Right cardiac atrium (tissue), 5 donors: ENCODE measurements at regions not wholly inside any gene's neighbourhood (a gene's known extent, or its start where the extent isn't known, plus 50 kb on each side); places are given as distances from the start of the nearest gene placed in this dataset.

Experiments used
- ATAC-seq, 2 donors: fragments of 200-7000 bp; cut with Tn5 transposase; one replicate each; pipeline versions ENCODE4 v1.8.0 to v1.9.1; 2020; ENCODE audit warnings: moderate library complexity in 2 of 2, mild to moderate bottlenecking in 1 of 2
- DNase-seq, 3 donors: peaks; one replicate each; pipeline ENCODE4 v3.0.0-alpha.2; 2020
- H3K27ac ChIP-seq: one replicate; pipeline ENCODE4 v1.5.1; 2013; ENCODE audit warnings: mild to moderate bottlenecking, low read length, control low read depth, moderate library complexity
- H3K27me3 ChIP-seq: one replicate; pipeline ENCODE4 v1.6.1; 2013; ENCODE audit not compliant: control insufficient read depth, insufficient read depth
- H3K4me1 ChIP-seq: one replicate; pipeline ENCODE4 v1.6.1; 2013; ENCODE audit warnings: low read length; ENCODE audit not compliant: control insufficient read depth, insufficient read depth
- H3K4me3 ChIP-seq: one replicate; pipeline ENCODE4 v1.5.1; 2013; ENCODE audit warnings: low read length, control low read depth
- H3K9me3 ChIP-seq: one replicate; pipeline ENCODE4 v1.6.1; 2013; ENCODE audit warnings: low read length; ENCODE audit not compliant: control insufficient read depth
- WGBS: extraction: QIAGEN DNeasy Blood & Tissue Kit; methylation state at CpG from one replicate; pipeline ENCODE4 v1.1.7; 2013; 5-methylcytosine and 5-hydroxymethylcytosine counted together
- intact Hi-C, 4 donors: fragments of 100-400 bp; cut with DNase I; formaldehyde crosslinking; loops; one replicate each; pipeline versions ENCODE4 v1.11.0 to v1.14.0; 2022 to 2023
- donor health status: healthy with polysubstance abuse.
- donor health status: DM: no; HTN: yes; CAD: no.
- donor health status: DM: no; HTN: no; CAD: no.
- donor health status: DM: no; HTN: yes; CAD: no; lungs with severe emphysema.
- donor health status: DM: yes; HTN: yes; CAD: no.

- Histone ChIP-seq H3K9me3 (peaks cover 2% of the 10 kb centered on the region), H3K4me1 (no peaks in the 10 kb centered on the region), H3K27ac (no peak overlapping the region), H3K4me3 (no peak overlapping the region), H3K27me3 (no peaks in the 10 kb centered on the region)
- ATAC-seq (no peak), DNase-seq (no peak)
- intact Hi-C loops: no loop called here
- WGBS: 62% methylated on average over 5 of the region's 5 CpGs
Observed at GRCh38 chr1:30314591-30314990, 408.8 kb downstream of the MATN1 start.

- DNase-seq: no peak
- Histone ChIP-seq H3K27ac (no peak overlapping the region), H3K4me3 (no peak overlapping the region), H3K27me3 (no peaks in the 10 kb centered on the region), H3K4me1 (no peaks in the 10 kb centered on the region), H3K9me3 (peaks cover 2% of the 10 kb centered on the region)
- ATAC-seq: no peak
- intact Hi-C loops: no loop called here
- 72% methylated on average over 5 of the region's 5 CpGs for WGBS
Observed at GRCh38 chr1:30313584-30313983, 409.8 kb downstream of the MATN1 start.

- H3K9me3 ChIP-seq: peaks cover 2% of the 10 kb centered on the region
- no peaks in the 10 kb centered on the region for H3K4me1 ChIP-seq
- ATAC-seq: no peak
- intact Hi-C loops: no loop called here
- H3K27ac ChIP-seq: no peak overlapping the region
- 75% methylated on average over 6 of the region's 6 CpGs for WGBS
- no peaks in the 10 kb centered on the region for H3K27me3 ChIP-seq
- no peak for DNase-seq
- no peak overlapping the region for H3K4me3 ChIP-seq
Observed at GRCh38 chr1:30313176-30313575, 410.2 kb downstream of the MATN1 start.

- intact Hi-C loops: no loop called here
- Histone ChIP-seq H3K4me1 (no peaks in the 10 kb centered on the region), H3K4me3 (no peak overlapping the region), H3K9me3 (peaks cover 2% of the 10 kb centered on the region), H3K27ac (no peak overlapping the region), H3K27me3 (peaks cover 2% of the 10 kb centered on the region)
- ATAC-seq (no peak), DNase-seq (no peak)
- WGBS: 64% methylated on average over 7 of the region's 7 CpGs
Observed at GRCh38 chr1:30312226-30312625, 411.2 kb downstream of the MATN1 start.

GRCh38 chr1:30311749-30312148 lies 411.6 kb downstream of the MATN1 start:
- intact Hi-C loops: no loop called here
- Histone ChIP-seq H3K27ac (no peak overlapping the region), H3K4me3 (no peak overlapping the region), H3K4me1 (no peaks in the 10 kb centered on the region), H3K27me3 (peaks cover 4% of the 10 kb centered on the region), H3K9me3 (peaks cover 2% of the 10 kb centered on the region)
- 88% methylated on average over 1 of the region's 1 CpG for WGBS
- no peak for DNase-seq
- ATAC-seq: no peak

GRCh38 chr1:30310966-30311742 lies 412.2 kb downstream of the MATN1 start:
- H3K27me3 ChIP-seq: peaks cover 6% of the 10 kb centered on the region
- WGBS: 73% methylated on average over 11 of the region's 11 CpGs
- intact Hi-C loops: no loop called here

GRCh38 chr1:30307182-30307581 lies 416.2 kb downstream of the MATN1 start:
- WGBS: 76% methylated on average over 5 of the region's 5 CpGs
- H3K27me3 ChIP-seq: peaks cover 6% of the 10 kb centered on the region
- ATAC-seq (no peak), DNase-seq (no peak)
- no peak overlapping the region for H3K4me3 ChIP-seq
- no peaks in the 10 kb centered on the region for H3K4me1 ChIP-seq
- intact Hi-C loops: no loop called here
- no peaks in the 10 kb centered on the region for H3K9me3 ChIP-seq
- H3K27ac ChIP-seq: no peak overlapping the region

More at GRCh38 chr1:30310966-30311742, 412.2 kb downstream of the MATN1 start:
- H3K4me1 ChIP-seq: no peaks in the 10 kb centered on the region
- DNase-seq (no peak), ATAC-seq (no peak)
- H3K27ac ChIP-seq: no peak overlapping the region
- no peak overlapping the region for H3K4me3 ChIP-seq
- no peaks in the 10 kb centered on the region for H3K9me3 ChIP-seq

GRCh38 chr1:30305519-30305918 lies 417.9 kb downstream of the MATN1 start:
- 77% methylated on average over 3 of the region's 3 CpGs for WGBS
- ATAC-seq: no peak
- Histone ChIP-seq H3K27ac (no peak overlapping the region), H3K27me3 (peaks cover 6% of the 10 kb centered on the region), H3K4me1 (no peaks in the 10 kb centered on the region), H3K9me3 (no peaks in the 10 kb centered on the region), H3K4me3 (no peak overlapping the region)
- intact Hi-C loops: no loop called here
- no peak for DNase-seq

- Histone ChIP-seq H3K4me1 (no peaks in the 10 kb centered on the region), H3K27ac (no peak overlapping the region), H3K4me3 (no peak overlapping the region), H3K27me3 (peaks cover 6% of the 10 kb centered on the region), H3K9me3 (no peaks in the 10 kb centered on the region)
- intact Hi-C loops: no loop called here
- DNase-seq (no peak), ATAC-seq (no peak)
- WGBS: 75% methylated on average over 4 of the region's 4 CpGs
Observed at GRCh38 chr1:30305061-30305460, 418.3 kb downstream of the MATN1 start.

GRCh38 chr1:30304080-30304479 lies 419.3 kb downstream of the MATN1 start:
- intact Hi-C loops: no loop called here
- ATAC-seq (no peak), DNase-seq (no peak)
- H3K27me3 ChIP-seq: peaks cover 6% of the 10 kb centered on the region
- H3K4me1 ChIP-seq: no peaks in the 10 kb centered on the region
- no peak overlapping the region for H3K27ac ChIP-seq
- no peak overlapping the region for H3K4me3 ChIP-seq
- no peaks in the 10 kb centered on the region for H3K9me3 ChIP-seq

GRCh38 chr1:30303387-30303786 lies 420.0 kb downstream of the MATN1 start:
- no peaks in the 10 kb centered on the region for H3K4me1 ChIP-seq
- H3K27me3 ChIP-seq: peaks cover 6% of the 10 kb centered on the region
- ATAC-seq (no peak), DNase-seq (no peak)
- 85% methylated on average over 2 of the region's 2 CpGs for WGBS
- intact Hi-C loops: no loop called here
- H3K4me3 ChIP-seq: no peak overlapping the region
- H3K9me3 ChIP-seq: no peaks in the 10 kb centered on the region
- no peak overlapping the region for H3K27ac ChIP-seq

GRCh38 chr1:30302858-30303257 lies 420.5 kb downstream of the MATN1 start:
- intact Hi-C loops: no loop called here
- WGBS: 70% methylated on average over 5 of the region's 5 CpGs
- Histone ChIP-seq H3K9me3 (no peaks in the 10 kb centered on the region), H3K4me3 (no peak overlapping the region), H3K27me3 (peaks cover 6% of the 10 kb centered on the region), H3K4me1 (no peaks in the 10 kb centered on the region), H3K27ac (no peak overlapping the region)
- no peak for DNase-seq
- no peak for ATAC-seq
